Heart right ventricle (tissue), 16 donors: ENCODE measurements at regions not wholly inside any gene's neighbourhood (a gene's known extent, or its start where the extent isn't known, plus 50 kb on each side); places are given as distances from the start of the nearest gene placed in this dataset.
A peak's percentile ranks its signal among the peaks of the same experiment; 100 is the strongest.

ENCODE experiments used
- ATAC-seq, 8 donors: fragments of 200-7000 bp; cut with Tn5 transposase; one replicate each; pipeline ENCODE4 v1.9.1; 2020; ENCODE audit warnings: mild to moderate bottlenecking in 8 of 8, moderate library complexity in 8 of 8, moderate number of reproducible peaks in 1 of 8
- DNase-seq, 2 donors: peaks; one replicate each; pipeline ENCODE4 v3.0.0-alpha.2; 2020
- H3K27ac ChIP-seq, 10 donors: fragments of 200-600 bp; sonication (generic) in 2 of 10; one replicate each; pipeline versions ENCODE4 v1.5.0 to v1.8.0; 2020 to 2022; ENCODE audit warnings: mild to moderate bottlenecking in 3 of 10
- H3K27me3 ChIP-seq, 7 donors: fragments of 200-600 bp; one replicate each; pipeline ENCODE4 v1.8.0; 2021 to 2022; ENCODE audit warnings: mild to moderate bottlenecking in 2 of 7
- H3K36me3 ChIP-seq, 9 donors: fragments of 200-600 bp; sonication (generic) in 1 of 9; one replicate each; pipeline versions ENCODE4 v1.5.0 to v1.8.0; 2020 to 2022; ENCODE audit warnings: mild to moderate bottlenecking in 2 of 9
- H3K4me1 ChIP-seq, 9 donors: fragments of 200-600 bp; sonication (generic) in 1 of 9; one replicate each; pipeline versions ENCODE4 v1.5.0 to v1.8.0; 2020 to 2022; ENCODE audit warnings: mild to moderate bottlenecking in 4 of 9
- H3K4me3 ChIP-seq, 10 donors: fragments of 200-600 bp; sonication (generic) in 2 of 10; one replicate each; pipeline versions ENCODE4 v1.5.0 to v1.8.0; 2020 to 2022; ENCODE audit warnings: mild to moderate bottlenecking in 7 of 10, moderate library complexity in 2 of 10
- H3K9me3 ChIP-seq, 11 donors: fragments of 200-600 bp in 10 of 11; sonication (generic) in 2 of 11; one replicate each; pipeline versions ENCODE4 v1.5.0 to v1.8.0; 2013 to 2022; ENCODE audit warnings: mild to moderate bottlenecking in 2 of 11, control low read depth in 1 of 11, moderate library complexity in 1 of 11
- whole genome bisulfite sequencing, 2 donors: extraction: QIAGEN DNeasy Blood & Tissue Kit; methylation state at CpG; one replicate each; pipeline ENCODE4 v1.1.7; 2013; ENCODE audit warnings: inconsistent platforms in 1 of 2; 5-methylcytosine and 5-hydroxymethylcytosine counted together
- intact Hi-C, 10 donors: fragments of 100-400 bp; cut with DNase I; formaldehyde crosslinking; loops; one replicate each; pipeline versions ENCODE4 v1.11.1 to v1.14.2; 2022
- TF ChIP-seq, protein P1 (sequence below), 9 donors: fragments of 200-600 bp; sonication (generic) in 2 of 9; IDR thresholded peaks; one replicate each; pipeline versions ENCODE4 v1.5.0 to v1.8.0; 2021 to 2022; ENCODE audit warnings: antibody characterized with exemption in 9 of 9, mild to moderate bottlenecking in 5 of 9, moderate library complexity in 1 of 9
- donor health status: Arrhythmogenic right ventricular cardiomyopathy.
- donor health status: ischemic (EF 13 %, LVEDD 7.1; RV severe dilation, severe dysfunction).
- donor health status: healthy with polysubstance abuse.
- donor health status: DM: no; HTN: yes; CAD: no.
- donor health status: DM: no; HTN: no; CAD: no.
- donor health status: ischemic (EF 25% LVEDD 6.9; RV normal size, moderate dysfunction).
- donor health status: ischemic (EF 25% LVEDD 5.7; RV mildly dilated, moderate dysfunction).
- donor health status: healthy.
- donor health status: DM: yes; HTN: yes; CAD: no.
- donor health status: Ischemic cardiomyopathy.
- donor health status: ischemic (EF 35%, LVEDD 5.7; RV mildly dilated, moderate dysfunction).
- donor health status: nonischemic (EF 11% LVEDD 7.7; RV severe dilation, severe dysfunction).
- donor health status: DM: yes; HTN: yes; CAD: no.
- donor health status: PGD.
- donor health status: ischemic (EF 29% LVEDD 5.4; RV normal size, mild dysfunction).
- donor health status: nonischemic (EF 23%, LVEDD 6.1; RV moderate dilation, normal function).

DNA sequence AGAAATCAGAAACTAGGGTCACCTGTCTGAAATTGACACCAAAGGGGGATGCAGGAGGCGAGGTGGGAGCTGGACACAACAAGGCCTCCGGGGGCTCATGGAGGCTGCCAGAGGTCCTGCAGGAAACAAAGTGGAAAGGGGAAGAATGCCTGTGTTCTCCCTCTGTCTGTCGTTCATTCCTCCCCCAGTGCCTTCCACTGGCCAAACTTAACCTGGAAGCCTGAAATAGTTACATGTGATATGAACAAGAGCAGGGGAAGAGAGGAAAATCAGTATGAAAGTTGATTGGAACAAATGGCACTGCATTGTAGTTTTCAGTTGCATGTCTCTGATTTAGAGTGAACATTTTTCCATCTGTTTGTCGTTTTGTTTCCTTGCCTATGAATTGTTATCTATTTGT, 502.0 kb upstream of the CFAP20DC start:
- no peak for DNase-seq
- TF ChIP-seq, protein P1, sequence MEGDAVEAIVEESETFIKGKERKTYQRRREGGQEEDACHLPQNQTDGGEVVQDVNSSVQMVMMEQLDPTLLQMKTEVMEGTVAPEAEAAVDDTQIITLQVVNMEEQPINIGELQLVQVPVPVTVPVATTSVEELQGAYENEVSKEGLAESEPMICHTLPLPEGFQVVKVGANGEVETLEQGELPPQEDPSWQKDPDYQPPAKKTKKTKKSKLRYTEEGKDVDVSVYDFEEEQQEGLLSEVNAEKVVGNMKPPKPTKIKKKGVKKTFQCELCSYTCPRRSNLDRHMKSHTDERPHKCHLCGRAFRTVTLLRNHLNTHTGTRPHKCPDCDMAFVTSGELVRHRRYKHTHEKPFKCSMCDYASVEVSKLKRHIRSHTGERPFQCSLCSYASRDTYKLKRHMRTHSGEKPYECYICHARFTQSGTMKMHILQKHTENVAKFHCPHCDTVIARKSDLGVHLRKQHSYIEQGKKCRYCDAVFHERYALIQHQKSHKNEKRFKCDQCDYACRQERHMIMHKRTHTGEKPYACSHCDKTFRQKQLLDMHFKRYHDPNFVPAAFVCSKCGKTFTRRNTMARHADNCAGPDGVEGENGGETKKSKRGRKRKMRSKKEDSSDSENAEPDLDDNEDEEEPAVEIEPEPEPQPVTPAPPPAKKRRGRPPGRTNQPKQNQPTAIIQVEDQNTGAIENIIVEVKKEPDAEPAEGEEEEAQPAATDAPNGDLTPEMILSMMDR (IDR thresholded peaks at IDR 0.05), result no peak
- H3K36me3 ChIP-seq, result no peaks in the 10 kb centered on the region
- peaks cover 0 to 9% (median 0%) of the 10 kb centered on the region in 9 donors for H3K4me1 ChIP-seq
- peak overlapping the region in 2 of 10 donors; percentile 41 for H3K27ac ChIP-seq
- 40 to 47% methylated on average over 4 of the region's 4 CpGs for WGBS, 2 donors
- H3K4me3 ChIP-seq, result no peak overlapping the region
- H3K27me3 ChIP-seq, result no peaks in the 10 kb centered on the region
- H3K9me3 ChIP-seq, result no peaks in the 10 kb centered on the region
- ATAC-seq, result peak in 1 of 8 donors; percentile 64
- intact Hi-C loops, result no loop called here

GRCh38 chr3:59549962-59550361, 500.1 kb upstream of the CFAP20DC start:
- DNase-seq, result no peak
- TF ChIP-seq, protein P1 (IDR thresholded peaks at IDR 0.05), result no peak
- Histone ChIP-seq H3K9me3 (no peaks in the 10 kb centered on the region), H3K27ac (no peak overlapping the region), H3K4me3 (no peak overlapping the region), H3K36me3 (no peaks in the 10 kb centered on the region), H3K27me3 (no peaks in the 10 kb centered on the region), H3K4me1 (peaks cover 0 to 14% (median 0%) of the 10 kb centered on the region in 9 donors)
- WGBS, 2 donors, result 75 to 87% methylated on average over 1 of the region's 1 CpG
- intact Hi-C loops, result no loop called here
- no peak for ATAC-seq

DNA sequence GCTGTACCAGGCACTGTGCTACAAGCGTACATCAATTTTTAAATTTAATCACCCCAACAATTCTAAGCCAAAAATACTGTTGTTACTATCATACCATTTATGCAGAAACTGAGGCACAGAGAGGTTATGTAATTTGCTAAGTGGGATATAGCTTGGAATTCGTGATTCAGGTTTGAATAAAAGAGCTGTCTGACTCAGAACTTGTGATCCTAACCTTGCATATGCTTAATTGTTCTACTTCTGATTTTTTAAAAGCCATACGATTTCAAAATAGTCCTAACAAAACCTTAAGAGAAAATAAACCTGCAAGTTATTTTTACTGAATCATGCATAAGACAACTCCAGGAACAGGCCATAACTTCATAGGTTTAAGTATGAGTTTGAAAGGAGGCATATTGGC, 498.0 kb upstream of the CFAP20DC start:
- H3K9me3 ChIP-seq, result no peaks in the 10 kb centered on the region
- H3K4me1 ChIP-seq, result peaks cover 0 to 14% (median 0%) of the 10 kb centered on the region in 9 donors
- 85 to 87% methylated on average over 3 of the region's 3 CpGs for WGBS, 2 donors
- DNase-seq, result no peak
- H3K4me3 ChIP-seq, result no peak overlapping the region
- no peaks in the 10 kb centered on the region for H3K36me3 ChIP-seq
- no peak overlapping the region for H3K27ac ChIP-seq
- H3K27me3 ChIP-seq, result no peaks in the 10 kb centered on the region
- intact Hi-C loops, result no loop called here
- TF ChIP-seq, protein P1 (IDR thresholded peaks at IDR 0.05), result no peak
- no peak for ATAC-seq

DNA sequence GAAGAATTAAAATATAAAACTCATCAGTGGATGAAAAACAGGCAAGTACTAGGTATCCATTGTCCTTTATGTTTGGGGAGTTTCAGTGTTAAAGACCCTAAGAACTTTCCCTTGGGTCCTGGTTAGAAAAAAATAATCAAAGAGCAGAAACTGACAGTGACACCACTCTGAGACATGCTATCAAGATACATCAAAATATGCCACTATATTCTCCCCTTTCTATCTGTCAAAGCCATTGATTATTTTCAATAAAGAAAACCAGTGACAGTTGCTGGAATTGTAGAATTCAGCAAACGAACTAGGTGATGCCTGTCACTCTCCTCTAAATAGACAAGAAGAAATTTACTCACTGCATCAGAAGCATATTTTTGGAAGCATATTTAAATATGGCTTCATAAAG, 496.7 kb upstream of the CFAP20DC start:
- Histone ChIP-seq H3K4me3 (no peak overlapping the region), H3K9me3 (no peaks in the 10 kb centered on the region), H3K27ac (no peak overlapping the region), H3K36me3 (no peaks in the 10 kb centered on the region), H3K27me3 (no peaks in the 10 kb centered on the region), H3K4me1 (peaks cover 0 to 13% (median 0%) of the 10 kb centered on the region in 9 donors)
- ATAC-seq, result no peak
- DNase-seq, result no peak
- intact Hi-C loops, result no loop called here
- TF ChIP-seq, protein P1 (IDR thresholded peaks at IDR 0.05), result no peak
- WGBS, 2 donors, result 77 to 81% methylated on average over 1 of the region's 1 CpG
